HUES48 (cell line): ENCODE measurements at regions not wholly inside any gene's neighbourhood (a gene's known extent, or its start where the extent isn't known, plus 50 kb on each side); places are given as distances from the start of the nearest gene placed in this dataset.

ENCODE experiments used
- H3K27ac ChIP-seq: one replicate; pipeline ENCODE4 v1.7.0; 2013; ENCODE audit warnings: low read depth, low read length, inconsistent platforms
- H3K27me3 ChIP-seq: 2 replicates; pipeline ENCODE4 v1.6.1; 2013; ENCODE audit warnings: mild to moderate bottlenecking, low read length; ENCODE audit not compliant: control insufficient read depth, insufficient read depth
- H3K36me3 ChIP-seq: 2 replicates; pipeline ENCODE4 v1.6.1; 2013; ENCODE audit warnings: low read length; ENCODE audit not compliant: control insufficient read depth, insufficient read depth
- H3K4me1 ChIP-seq: 2 replicates; pipeline ENCODE4 v1.6.1; 2013; ENCODE audit warnings: mild to moderate bottlenecking, low read length; ENCODE audit not compliant: control insufficient read depth, insufficient read depth
- H3K4me3 ChIP-seq: 2 replicates; pipeline ENCODE4 v1.5.1; 2013; ENCODE audit warnings: mild to moderate bottlenecking, low read depth, low read length
- H3K9ac ChIP-seq: 2 replicates; pipeline ENCODE4 v1.6.1; 2013; ENCODE audit warnings: mild to moderate bottlenecking, low read depth, low read length, moderate library complexity
- H3K9me3 ChIP-seq: 2 replicates; pipeline ENCODE4 v1.6.1; 2013; ENCODE audit warnings: low read length; ENCODE audit not compliant: control insufficient read depth, insufficient read depth

- Histone ChIP-seq H3K9ac (no peak overlapping the region), H3K36me3 (peaks cover 56% of the 10 kb centered on the region), H3K4me1 (no peaks in the 10 kb centered on the region), H3K27ac (no peak overlapping the region), H3K4me3 (no peak overlapping the region), H3K9me3 (no peaks in the 10 kb centered on the region), H3K27me3 (no peaks in the 10 kb centered on the region)
Measured at GRCh38 chr4:122244764-122245163, 92.6 kb downstream of the BLTP1 start.

GRCh38 chr4:122246551-122246950, 94.4 kb downstream of the BLTP1 start:
- Histone ChIP-seq H3K4me3 (no peak overlapping the region), H3K27me3 (no peaks in the 10 kb centered on the region), H3K4me1 (no peaks in the 10 kb centered on the region), H3K9ac (no peak overlapping the region), H3K36me3 (peaks cover 64% of the 10 kb centered on the region), H3K9me3 (no peaks in the 10 kb centered on the region), H3K27ac (no peak overlapping the region)

GRCh38 chr4:122249357-122249756, 97.2 kb downstream of the BLTP1 start:
- Histone ChIP-seq H3K9ac (no peak overlapping the region), H3K36me3 (peaks cover 74% of the 10 kb centered on the region), H3K9me3 (no peaks in the 10 kb centered on the region), H3K27ac (no peak overlapping the region), H3K27me3 (no peaks in the 10 kb centered on the region), H3K4me1 (no peaks in the 10 kb centered on the region), H3K4me3 (no peak overlapping the region)

- Histone ChIP-seq H3K27ac (no peak overlapping the region), H3K9me3 (no peaks in the 10 kb centered on the region), H3K36me3 (peaks cover 76% of the 10 kb centered on the region)
Measured at GRCh38 chr4:122252584-122252983, 100.5 kb downstream of the BLTP1 start.

GRCh38 chr4:122259849-122260248, 107.7 kb downstream of the BLTP1 start:
- H3K36me3 ChIP-seq: peaks cover 75% of the 10 kb centered on the region
- H3K4me3 ChIP-seq: no peak overlapping the region
- H3K27ac ChIP-seq: no peak overlapping the region
- no peaks in the 10 kb centered on the region for H3K27me3 ChIP-seq
- no peaks in the 10 kb centered on the region for H3K4me1 ChIP-seq
- H3K9ac ChIP-seq: no peak overlapping the region
- no peaks in the 10 kb centered on the region for H3K9me3 ChIP-seq

More at GRCh38 chr4:122252584-122252983, 100.5 kb downstream of the BLTP1 start:
- Histone ChIP-seq H3K4me1 (no peaks in the 10 kb centered on the region), H3K9ac (no peak overlapping the region), H3K4me3 (no peak overlapping the region), H3K27me3 (no peaks in the 10 kb centered on the region)

GRCh38 chr4:122276359-122276758, 102.5 kb upstream of the ADAD1 start:
- Histone ChIP-seq H3K4me1 (no peaks in the 10 kb centered on the region), H3K36me3 (peaks cover 31% of the 10 kb centered on the region), H3K4me3 (no peak overlapping the region), H3K27me3 (no peaks in the 10 kb centered on the region), H3K9ac (no peak overlapping the region), H3K27ac (no peak overlapping the region), H3K9me3 (no peaks in the 10 kb centered on the region)

GRCh38 chr4:122278976-122279375, 99.8 kb upstream of the ADAD1 start:
- Histone ChIP-seq H3K27ac (no peak overlapping the region), H3K9ac (no peak overlapping the region), H3K27me3 (no peaks in the 10 kb centered on the region), H3K4me3 (no peak overlapping the region), H3K9me3 (no peaks in the 10 kb centered on the region), H3K4me1 (no peaks in the 10 kb centered on the region), H3K36me3 (peaks cover 36% of the 10 kb centered on the region)

GRCh38 chr4:122279670-122280069, 99.1 kb upstream of the ADAD1 start:
- H3K36me3 ChIP-seq: peaks cover 30% of the 10 kb centered on the region
- no peaks in the 10 kb centered on the region for H3K4me1 ChIP-seq
- H3K27ac ChIP-seq: no peak overlapping the region
- H3K4me3 ChIP-seq: no peak overlapping the region
- H3K9me3 ChIP-seq: no peaks in the 10 kb centered on the region
- no peak overlapping the region for H3K9ac ChIP-seq
- no peaks in the 10 kb centered on the region for H3K27me3 ChIP-seq

GRCh38 chr4:122285285-122285684, 93.5 kb upstream of the ADAD1 start:
- H3K36me3 ChIP-seq: peaks cover 37% of the 10 kb centered on the region
- H3K4me1 ChIP-seq: no peaks in the 10 kb centered on the region
- no peak overlapping the region for H3K4me3 ChIP-seq
- H3K27ac ChIP-seq: no peak overlapping the region
- no peak overlapping the region for H3K9ac ChIP-seq
- no peaks in the 10 kb centered on the region for H3K9me3 ChIP-seq
- no peaks in the 10 kb centered on the region for H3K27me3 ChIP-seq

GRCh38 chr4:122293374-122294365, 85.1 kb upstream of the ADAD1 start:
- no peaks in the 10 kb centered on the region for H3K4me1 ChIP-seq
- no peak overlapping the region for H3K27ac ChIP-seq
- no peak overlapping the region for H3K4me3 ChIP-seq
- no peak overlapping the region for H3K9ac ChIP-seq
- H3K27me3 ChIP-seq: no peaks in the 10 kb centered on the region
- H3K9me3 ChIP-seq: no peaks in the 10 kb centered on the region
- peaks cover 30% of the 10 kb centered on the region for H3K36me3 ChIP-seq

- Histone ChIP-seq H3K4me3 (no peak overlapping the region), H3K9ac (no peak overlapping the region), H3K36me3 (peaks cover 28% of the 10 kb centered on the region), H3K9me3 (no peaks in the 10 kb centered on the region), H3K27me3 (no peaks in the 10 kb centered on the region), H3K27ac (no peak overlapping the region), H3K4me1 (no peaks in the 10 kb centered on the region)
Measured at GRCh38 chr4:122297694-122298093, 81.1 kb upstream of the ADAD1 start.
